PC-9 (cell line): ENCODE measurements at regions not wholly inside any gene's neighbourhood (a gene's known extent, or its start where the extent isn't known, plus 50 kb on each side); places are given as distances from the start of the nearest gene placed in this dataset.

Experiments
- EZH2 ChIP-seq: fragments of 200-600 bp; sonication (generic); IDR thresholded peaks from 2 replicates; pipeline ENCODE4 v1.8.0; 2017; ENCODE audit warnings: antibody characterized with exemption, low read depth
- TF ChIP-seq, protein P1 (sequence below): fragments of 200-600 bp; sonication (generic); conservative IDR thresholded peaks from 2 replicates; pipeline ENCODE4 v1.6.1; 2017; ENCODE audit warnings: mixed run types, antibody characterized with exemption, mild to moderate bottlenecking, moderate library complexity

DNA sequence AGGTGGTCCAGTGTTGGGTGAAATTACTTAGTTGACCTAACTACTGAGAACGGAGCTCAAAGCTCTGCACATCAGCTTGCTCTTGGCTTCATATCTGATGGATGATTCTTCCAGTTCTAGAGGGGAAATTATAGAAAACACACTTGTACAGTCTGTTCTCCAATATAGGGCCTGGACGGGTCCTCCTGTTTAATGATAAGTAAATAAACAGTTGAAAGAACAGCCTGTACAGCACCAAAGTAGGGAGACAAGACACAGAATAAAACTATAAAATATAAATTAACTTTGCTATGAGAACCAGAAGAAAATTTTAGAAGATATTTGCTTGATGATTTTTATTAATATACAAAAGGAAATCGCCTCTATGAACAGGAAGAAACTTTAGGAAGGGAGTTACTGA is 271.7 kb downstream of the STK31 start:
- TF ChIP-seq, protein P1, sequence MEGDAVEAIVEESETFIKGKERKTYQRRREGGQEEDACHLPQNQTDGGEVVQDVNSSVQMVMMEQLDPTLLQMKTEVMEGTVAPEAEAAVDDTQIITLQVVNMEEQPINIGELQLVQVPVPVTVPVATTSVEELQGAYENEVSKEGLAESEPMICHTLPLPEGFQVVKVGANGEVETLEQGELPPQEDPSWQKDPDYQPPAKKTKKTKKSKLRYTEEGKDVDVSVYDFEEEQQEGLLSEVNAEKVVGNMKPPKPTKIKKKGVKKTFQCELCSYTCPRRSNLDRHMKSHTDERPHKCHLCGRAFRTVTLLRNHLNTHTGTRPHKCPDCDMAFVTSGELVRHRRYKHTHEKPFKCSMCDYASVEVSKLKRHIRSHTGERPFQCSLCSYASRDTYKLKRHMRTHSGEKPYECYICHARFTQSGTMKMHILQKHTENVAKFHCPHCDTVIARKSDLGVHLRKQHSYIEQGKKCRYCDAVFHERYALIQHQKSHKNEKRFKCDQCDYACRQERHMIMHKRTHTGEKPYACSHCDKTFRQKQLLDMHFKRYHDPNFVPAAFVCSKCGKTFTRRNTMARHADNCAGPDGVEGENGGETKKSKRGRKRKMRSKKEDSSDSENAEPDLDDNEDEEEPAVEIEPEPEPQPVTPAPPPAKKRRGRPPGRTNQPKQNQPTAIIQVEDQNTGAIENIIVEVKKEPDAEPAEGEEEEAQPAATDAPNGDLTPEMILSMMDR = no peak
- TF ChIP-seq EZH2 = no peak
